LNCaP clone FGC (cell line): ENCODE measurements at regions not wholly inside any gene's neighbourhood (a gene's known extent, or its start where the extent isn't known, plus 50 kb on each side); places are given as distances from the start of the nearest gene placed in this dataset.

ENCODE experiments used
- DNase-seq: peaks from one replicate; pipeline ENCODE4 v3.0.0-alpha.2; 2011; ENCODE audit warnings: low read depth
- H3K4me3 ChIP-seq: 2 replicates; pipeline ENCODE4 v1.5.1; 2011; ENCODE audit warnings: mild to moderate bottlenecking, low read depth, low read length, control low read depth
- CTCF ChIP-seq: IDR thresholded peaks from 2 replicates; pipeline ENCODE4 v1.5.1; 2012; ENCODE audit warnings: mild to moderate bottlenecking; ENCODE audit not compliant: control insufficient read depth, insufficient read depth; ENCODE audit errors: extremely low read depth

DNA sequence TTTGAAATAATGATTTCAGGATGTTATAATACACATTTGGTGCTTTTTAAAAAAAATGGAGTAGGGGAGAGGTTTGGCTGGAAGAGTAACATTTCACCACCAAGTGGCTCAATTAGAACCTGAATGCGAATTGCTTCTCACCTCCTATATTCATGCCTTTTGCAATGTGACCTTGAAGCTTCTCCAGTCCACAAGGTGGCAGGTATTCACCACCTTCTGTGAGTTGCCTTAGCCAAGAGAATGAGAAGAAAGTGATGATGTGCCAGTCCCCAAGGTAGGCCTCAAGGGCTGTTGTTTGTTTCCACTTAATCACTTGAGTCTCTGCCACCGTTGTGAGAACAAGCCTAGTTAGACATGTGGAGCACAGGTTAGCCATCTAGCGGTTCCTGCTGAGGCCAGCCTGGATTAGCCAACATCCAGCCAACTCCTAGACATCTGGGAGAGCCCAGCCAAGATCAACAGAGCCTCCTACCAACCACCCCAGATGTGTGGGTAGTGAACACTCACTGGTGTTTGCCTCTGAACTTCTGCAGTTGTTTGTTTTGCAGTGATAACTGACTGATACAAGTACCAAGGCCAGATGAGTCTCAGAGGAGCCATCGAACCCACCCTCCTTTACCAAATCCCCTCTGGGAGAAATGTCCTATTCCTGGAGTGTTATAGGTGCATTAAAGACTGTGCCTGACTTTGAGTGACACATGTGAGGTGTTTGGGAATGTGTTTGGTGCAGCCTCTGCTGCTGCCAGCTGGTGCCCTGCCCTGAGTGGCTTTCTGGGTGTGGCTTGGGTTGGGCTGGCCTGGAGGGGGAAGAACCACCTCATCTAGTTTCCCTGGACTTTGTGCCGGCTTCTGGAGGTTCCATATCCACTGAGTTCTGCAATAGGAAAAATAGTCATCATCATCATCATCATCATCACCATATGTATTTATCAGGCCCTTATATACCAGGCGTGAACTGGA is 132.5 kb upstream of the RFLNA start:
- TF ChIP-seq CTCF: no peak
- H3K4me3 ChIP-seq: no peak overlapping the region
- DNase-seq: peak; percentile 32

DNA sequence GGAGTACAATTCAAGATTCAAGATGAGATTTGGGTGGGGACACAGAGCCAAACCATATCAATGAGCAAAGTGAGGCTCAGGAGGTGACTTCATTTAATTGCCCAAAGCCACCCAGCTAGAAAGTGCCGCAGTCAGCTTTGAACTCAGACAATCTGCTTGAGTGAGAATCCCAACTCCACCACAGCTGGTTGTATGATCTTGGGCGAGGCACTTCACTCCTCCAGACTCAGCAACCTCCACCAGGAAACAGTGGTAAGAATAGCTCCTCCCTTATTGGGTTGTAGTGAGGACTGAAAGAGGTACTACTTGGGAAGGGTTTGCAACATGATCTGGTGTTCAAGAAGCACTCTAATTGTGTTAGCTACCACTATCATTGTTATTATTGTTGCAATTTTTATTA is 129.2 kb upstream of the RFLNA start:
- no peak overlapping the region for H3K4me3 ChIP-seq
- no peak for DNase-seq
- TF ChIP-seq CTCF: no peak

DNA sequence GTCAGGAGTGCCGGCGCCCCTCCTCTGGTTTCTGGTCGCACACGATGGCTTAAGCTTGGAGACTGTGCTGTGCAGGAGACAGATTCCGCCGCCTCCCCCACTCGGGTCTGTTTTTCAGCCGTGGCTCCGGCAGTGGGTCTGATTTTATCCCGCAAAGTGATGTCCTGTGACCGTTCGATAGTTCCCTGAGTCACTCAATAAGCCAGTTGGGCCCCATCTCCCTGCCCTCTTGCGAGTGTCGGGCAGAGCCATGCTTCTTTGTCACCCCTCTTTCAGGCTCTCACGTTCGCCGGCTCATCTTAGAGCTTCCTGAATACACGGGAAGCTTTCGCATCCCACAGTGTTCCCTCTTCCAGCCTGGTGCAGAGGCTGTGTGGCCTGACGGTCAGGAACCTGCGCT is 127.8 kb upstream of the RFLNA start:
- no peak for DNase-seq
- no peak for TF ChIP-seq CTCF
- H3K4me3 ChIP-seq: no peak overlapping the region

DNA sequence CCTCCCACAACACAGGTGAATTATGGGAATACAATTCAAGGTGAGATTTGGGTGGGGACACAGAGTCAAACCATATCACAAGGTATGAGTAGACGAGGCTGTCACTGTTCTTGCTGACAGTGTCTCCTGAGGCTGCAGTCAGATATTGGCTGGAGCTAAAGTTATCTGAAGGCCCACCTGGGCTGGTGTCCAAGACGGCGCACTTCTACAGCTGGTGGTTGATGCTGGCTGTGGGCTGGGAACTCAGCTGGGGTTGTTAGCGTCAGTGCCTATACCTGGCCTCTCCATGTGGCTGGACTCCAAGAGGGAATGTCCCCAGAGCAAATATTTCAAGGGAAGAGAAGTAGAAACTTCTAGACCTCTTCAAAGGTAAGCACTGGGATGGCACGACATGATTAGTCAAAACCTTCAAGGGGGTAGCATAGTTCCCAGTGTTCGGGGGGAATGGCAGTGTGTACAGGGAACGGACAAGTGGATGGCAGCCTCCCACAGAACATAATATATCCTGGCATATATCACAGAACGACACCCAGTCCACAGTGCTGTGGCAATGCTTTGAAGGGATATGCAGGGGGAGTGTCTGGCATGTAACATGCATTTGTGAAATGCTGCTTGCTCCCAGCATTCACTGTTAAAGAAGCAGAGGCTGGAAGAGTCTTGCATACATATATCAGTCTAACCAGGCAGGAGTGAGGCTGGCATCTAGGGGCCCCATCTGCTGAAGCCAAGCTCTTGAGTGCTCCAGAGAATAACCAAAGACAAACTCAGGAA is 126.7 kb upstream of the RFLNA start:
- no peak for TF ChIP-seq CTCF
- no peak overlapping the region for H3K4me3 ChIP-seq
- no peak for DNase-seq

DNA sequence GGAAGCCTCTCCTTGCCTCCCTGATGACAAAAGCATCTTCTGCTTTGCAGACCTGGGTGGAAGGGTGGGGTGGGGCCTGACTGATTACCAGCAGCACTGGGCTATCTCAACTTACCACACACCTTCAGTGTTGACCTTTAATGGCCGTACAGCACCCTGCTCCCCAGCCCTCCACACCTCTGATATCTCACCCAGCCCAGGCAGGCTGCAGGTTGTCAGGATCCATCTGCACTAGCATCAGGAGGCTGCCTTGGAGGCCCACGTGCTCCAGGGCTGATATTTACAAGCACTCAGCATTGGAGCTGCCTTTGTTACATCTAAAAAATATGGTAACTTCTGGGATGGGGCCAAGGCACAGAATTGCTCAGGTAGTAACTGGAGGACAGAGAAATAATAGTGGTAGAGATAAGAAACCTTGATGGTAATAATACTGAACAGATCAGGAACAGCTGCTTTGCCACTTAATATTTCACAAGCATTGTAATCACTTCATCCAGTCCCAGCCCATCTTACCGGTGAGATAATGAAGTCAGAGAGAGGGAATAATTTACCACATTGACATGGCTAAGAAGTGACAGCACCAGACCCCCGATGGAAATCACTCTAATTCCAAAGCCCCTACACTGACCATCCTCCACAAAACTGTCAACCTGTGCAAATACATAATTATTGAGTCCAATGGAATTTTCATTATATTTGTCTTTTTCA is 125.2 kb upstream of the RFLNA start:
- no peak overlapping the region for H3K4me3 ChIP-seq
- DNase-seq: no peak
- TF ChIP-seq CTCF: no peak

GRCh38 chr12:124170760-124171159 is 124.1 kb upstream of the RFLNA start:
- TF ChIP-seq CTCF: no peak
- no peak overlapping the region for H3K4me3 ChIP-seq
- no peak for DNase-seq
